ENCODE measurements at regions not wholly inside any gene's neighbourhood (a gene's known extent, or its start where the extent isn't known, plus 50 kb on each side); places are given as distances from the start of the nearest gene placed in this dataset.

GRCh38 chr4:11866391-11866790 is 437.7 kb upstream of the HS3ST1 start:
- peaks cover 3% of the 10 kb centered on the region for H3K27me3 Mint-ChIP-seq (ENCODE audit: insufficient read depth, unreplicated experiment)
- intact Hi-C loops (cut with micrococcal nuclease; ENCODE audit: unreplicated experiment) = no loop called here
- CTCF ChIA-PET = no interaction called here

GRCh38 chr4:11860996-11861395 is 432.3 kb upstream of the HS3ST1 start:
- no peaks in the 10 kb centered on the region for H3K36me3 Mint-ChIP-seq (ENCODE audit: insufficient read depth, unreplicated experiment)
- peaks cover 3% of the 10 kb centered on the region for H3K27me3 Mint-ChIP-seq (ENCODE audit: insufficient read depth, unreplicated experiment)
- CTCF ChIA-PET = no interaction called here
- TF ChIP-seq CTCF (IDR thresholded peaks at IDR 0.05; ENCODE audit: insufficient read depth in 1 of 2, low read depth in 1 of 2, low read length in 1 of 2, severe bottlenecking in 1 of 2, unreplicated experiment in 1 of 2) = no peak
- intact Hi-C loops (cut with micrococcal nuclease; ENCODE audit: unreplicated experiment) = no loop called here
- H3K27ac Mint-ChIP-seq (ENCODE audit: unreplicated experiment) = no peak overlapping the region
- POLR2A ChIA-PET = no interaction called here
- Histone ChIP-seq H3K4me3 (ENCODE audit: low read depth, low read length) (no peak overlapping the region), H3K9me3 (no peaks in the 10 kb centered on the region), H3K36me3 (ENCODE audit: control insufficient read depth, insufficient read depth, low read length) (no peaks in the 10 kb centered on the region), H3K27me3 (replicated peaks; ENCODE audit: control insufficient read depth, insufficient read depth, low read length) (no peaks in the 10 kb centered on the region), H3K4me1 (no peaks in the 10 kb centered on the region)
- H3K9me3 Mint-ChIP-seq (ENCODE audit: unreplicated experiment) = no peaks in the 10 kb centered on the region
- no TSS peak for BruUV-seq (replicated peaks)
- no peak for DNase-seq
- H3K4me1 Mint-ChIP-seq (ENCODE audit: low read depth, unreplicated experiment) = no peaks in the 10 kb centered on the region
- no peak overlapping the region for H3K4me3 Mint-ChIP-seq (ENCODE audit: unreplicated experiment)

More at GRCh38 chr4:11866391-11866790, 437.7 kb upstream of the HS3ST1 start:
- no peaks in the 10 kb centered on the region for H3K36me3 Mint-ChIP-seq (ENCODE audit: insufficient read depth, unreplicated experiment)
- H3K4me3 Mint-ChIP-seq (ENCODE audit: unreplicated experiment) = no peak overlapping the region
- peaks cover 4% of the 10 kb centered on the region; the same call in 1 of the 2 replicates for H3K4me1 ChIP-seq
- no peaks in the 10 kb centered on the region for H3K4me1 Mint-ChIP-seq (ENCODE audit: low read depth, unreplicated experiment)
- TF ChIP-seq CTCF (IDR thresholded peaks at IDR 0.05; ENCODE audit: insufficient read depth in 1 of 2, low read depth in 1 of 2, low read length in 1 of 2, severe bottlenecking in 1 of 2, unreplicated experiment in 1 of 2) = no peak
- no peaks in the 10 kb centered on the region for H3K9me3 ChIP-seq
- DNase-seq = no peak
- POLR2A ChIA-PET = no interaction called here
- H3K36me3 ChIP-seq (ENCODE audit: control insufficient read depth, insufficient read depth, low read length) = no peaks in the 10 kb centered on the region
- no peak overlapping the region for H3K27ac Mint-ChIP-seq (ENCODE audit: unreplicated experiment)
- no TSS peak for BruUV-seq (replicated peaks)
- no peaks in the 10 kb centered on the region for H3K27me3 ChIP-seq (replicated peaks; ENCODE audit: control insufficient read depth, insufficient read depth, low read length)
- H3K4me3 ChIP-seq (ENCODE audit: low read depth, low read length) = no peak overlapping the region
- H3K9me3 Mint-ChIP-seq (ENCODE audit: unreplicated experiment) = no peaks in the 10 kb centered on the region

GRCh38 chr4:11857881-11858280 is 429.2 kb upstream of the HS3ST1 start:
- Mint-ChIP-seq H3K36me3 (ENCODE audit: insufficient read depth, unreplicated experiment) (no peaks in the 10 kb centered on the region), H3K27me3 (ENCODE audit: insufficient read depth, unreplicated experiment) (peaks cover 2% of the 10 kb centered on the region), H3K27ac (ENCODE audit: unreplicated experiment) (no peak overlapping the region), H3K9me3 (ENCODE audit: unreplicated experiment) (no peaks in the 10 kb centered on the region), H3K4me1 (ENCODE audit: low read depth, unreplicated experiment) (no peaks in the 10 kb centered on the region), H3K4me3 (ENCODE audit: unreplicated experiment) (no peak overlapping the region)
- ChIA-PET POLR2A (no interaction called here), CTCF (no interaction called here)
- intact Hi-C loops (cut with micrococcal nuclease; ENCODE audit: unreplicated experiment) = no loop called here
- no TSS peak for BruUV-seq (replicated peaks)
- H3K4me1 ChIP-seq = no peaks in the 10 kb centered on the region
- H3K36me3 ChIP-seq (ENCODE audit: control insufficient read depth, insufficient read depth, low read length) = no peaks in the 10 kb centered on the region
- no peak for DNase-seq
- H3K9me3 ChIP-seq = no peaks in the 10 kb centered on the region
- H3K4me3 ChIP-seq (ENCODE audit: low read depth, low read length) = no peak overlapping the region
- no peaks in the 10 kb centered on the region for H3K27me3 ChIP-seq (replicated peaks; ENCODE audit: control insufficient read depth, insufficient read depth, low read length)
- no peak for TF ChIP-seq CTCF (IDR thresholded peaks at IDR 0.05; ENCODE audit: insufficient read depth in 1 of 2, low read depth in 1 of 2, low read length in 1 of 2, severe bottlenecking in 1 of 2, unreplicated experiment in 1 of 2)

All from Caco-2 (cell line).